ENCODE measurements at regions not wholly inside any gene's neighbourhood (a gene's known extent, or its start where the extent isn't known, plus 50 kb on each side); places are given as distances from the start of the nearest gene placed in this dataset.

- TF ChIP-seq TCF7L2 (IDR thresholded peaks at IDR 0.05; ENCODE audit: borderline replicate concordance, low read depth, low read length) (no peak), ZFP41 (tag by site-specific recombination; IDR thresholded peaks at IDR 0.05; ENCODE audit: borderline replicate concordance) (no peak), ZNF37A (tag by site-specific recombination; IDR thresholded peaks at IDR 0.05) (no peak), ZNF596 (tag by site-specific recombination; IDR thresholded peaks at IDR 0.05) (no peak), ZNF792 (tag by site-specific recombination; IDR thresholded peaks at IDR 0.05) (no peak), BCL11A (tag by site-specific recombination; IDR thresholded peaks at IDR 0.05; ENCODE audit: low read depth) (no peak), YY1 (tag by site-specific recombination; IDR thresholded peaks at IDR 0.05) (no peak), ZNF19 (tag by site-specific recombination; IDR thresholded peaks at IDR 0.05; ENCODE audit: low read depth) (no peak), AEBP2 (tag by site-specific recombination; IDR thresholded peaks at IDR 0.05; ENCODE audit: borderline replicate concordance) (no peak)
- TF ChIP-seq, protein P1, sequence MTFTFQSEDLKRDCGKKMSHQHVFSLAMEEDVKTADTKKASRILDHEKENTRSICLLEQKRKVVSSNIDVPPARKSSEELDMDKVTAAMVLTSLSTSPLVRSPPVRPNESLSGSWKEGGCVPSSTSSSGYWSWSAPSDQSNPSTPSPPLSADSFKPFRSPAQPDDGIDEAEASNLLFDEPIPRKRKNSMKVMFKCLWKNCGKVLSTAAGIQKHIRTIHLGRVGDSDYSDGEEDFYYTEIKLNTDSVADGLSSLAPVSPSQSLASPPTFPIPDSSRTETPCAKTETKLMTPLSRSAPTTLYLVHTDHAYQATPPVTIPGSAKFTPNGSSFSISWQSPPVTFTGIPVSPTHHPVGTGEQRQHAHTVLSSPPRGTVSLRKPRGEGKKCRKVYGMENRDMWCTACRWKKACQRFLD (tag by site-specific recombination; IDR thresholded peaks at IDR 0.05): no peak
- TF ChIP-seq, protein P2, sequence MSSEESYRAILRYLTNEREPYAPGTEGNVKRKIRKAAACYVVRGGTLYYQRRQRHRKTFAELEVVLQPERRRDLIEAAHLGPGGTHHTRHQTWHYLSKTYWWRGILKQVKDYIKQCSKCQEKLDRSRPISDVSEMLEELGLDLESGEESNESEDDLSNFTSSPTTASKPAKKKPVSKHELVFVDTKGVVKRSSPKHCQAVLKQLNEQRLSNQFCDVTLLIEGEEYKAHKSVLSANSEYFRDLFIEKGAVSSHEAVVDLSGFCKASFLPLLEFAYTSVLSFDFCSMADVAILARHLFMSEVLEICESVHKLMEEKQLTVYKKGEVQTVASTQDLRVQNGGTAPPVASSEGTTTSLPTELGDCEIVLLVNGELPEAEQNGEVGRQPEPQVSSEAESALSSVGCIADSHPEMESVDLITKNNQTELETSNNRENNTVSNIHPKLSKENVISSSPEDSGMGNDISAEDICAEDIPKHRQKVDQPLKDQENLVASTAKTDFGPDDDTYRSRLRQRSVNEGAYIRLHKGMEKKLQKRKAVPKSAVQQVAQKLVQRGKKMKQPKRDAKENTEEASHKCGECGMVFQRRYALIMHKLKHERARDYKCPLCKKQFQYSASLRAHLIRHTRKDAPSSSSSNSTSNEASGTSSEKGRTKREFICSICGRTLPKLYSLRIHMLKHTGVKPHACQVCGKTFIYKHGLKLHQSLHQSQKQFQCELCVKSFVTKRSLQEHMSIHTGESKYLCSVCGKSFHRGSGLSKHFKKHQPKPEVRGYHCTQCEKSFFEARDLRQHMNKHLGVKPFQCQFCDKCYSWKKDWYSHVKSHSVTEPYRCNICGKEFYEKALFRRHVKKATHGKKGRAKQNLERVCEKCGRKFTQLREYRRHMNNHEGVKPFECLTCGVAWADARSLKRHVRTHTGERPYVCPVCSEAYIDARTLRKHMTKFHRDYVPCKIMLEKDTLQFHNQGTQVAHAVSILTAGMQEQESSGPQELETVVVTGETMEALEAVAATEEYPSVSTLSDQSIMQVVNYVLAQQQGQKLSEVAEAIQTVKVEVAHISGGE (tag by site-specific recombination; conservative IDR thresholded peaks at IDR 0.05; ENCODE audit: low read depth): no peak
Observed at GRCh38 chr4:136713140-136713539, 819.2 kb downstream of the PCDH18 start.

DNA sequence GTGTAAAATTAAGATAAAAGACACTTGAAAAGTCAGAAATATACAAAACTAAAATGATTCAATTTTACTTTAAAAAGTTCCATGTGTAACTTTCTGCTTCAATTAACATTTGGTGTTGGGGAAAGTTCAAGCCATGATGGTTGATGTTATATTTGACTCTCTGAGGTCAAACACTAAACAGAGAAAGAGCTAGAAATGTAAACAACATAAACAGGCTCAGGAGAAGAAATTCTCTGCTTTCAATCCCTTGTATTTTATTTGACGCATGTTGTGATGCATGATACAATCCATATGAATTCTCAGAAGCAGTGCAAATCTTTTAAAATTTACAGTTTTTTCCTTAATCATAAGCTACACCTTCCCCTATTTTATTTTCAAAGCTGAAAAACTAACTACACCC lies 822.4 kb downstream of the PCDH18 start:
- ChIA-PET POLR2A (no interaction called here), CTCF (interaction anchor here (0.6 kb wide), 2 partner anchors 19 to 1758 kb away, joined by 3 to 4 read pairs; no protein-coding TSS in a partner anchor)
- Histone ChIP-seq H3K36me3 (ENCODE audit: control insufficient read depth in 2 of 2, insufficient read depth in 1 of 2, low read length in 2 of 2) (no peaks in the 10 kb centered on the region), H3K9me3 (ENCODE audit: control insufficient read depth, insufficient read depth, low read depth, low read length) (no peaks in the 10 kb centered on the region), H3K27ac (ENCODE audit: extremely low read depth, low read depth, low read length) (no peak overlapping the region), H3K4me1 (ENCODE audit: control insufficient read depth, insufficient read depth, low read length) (no peaks in the 10 kb centered on the region), H3K4me3 (ENCODE audit: low read depth, low read length) (no peak overlapping the region)
- TF ChIP-seq ZNF514 (tag by site-specific recombination; IDR thresholded peaks at IDR 0.05) (no peak), ZBTB7A (tag by site-specific recombination; IDR thresholded peaks at IDR 0.05; ENCODE audit: low read depth) (no peak), ZNF530 (tag by site-specific recombination; IDR thresholded peaks at IDR 0.05; ENCODE audit: low read depth) (no peak), ZNF114 (tag by site-specific recombination; IDR thresholded peaks at IDR 0.05) (no peak), KLF9 (tag by site-specific recombination; IDR thresholded peaks at IDR 0.05; ENCODE audit: low read depth) (no peak), PRDM2 (tag by site-specific recombination; IDR thresholded peaks at IDR 0.05; ENCODE audit: borderline replicate concordance) (no peak), FEZF1 (tag by site-specific recombination; IDR thresholded peaks at IDR 0.05) (no peak), ZNF623 (tag by site-specific recombination; IDR thresholded peaks at IDR 0.05) (no peak), OVOL3 (tag by site-specific recombination; IDR thresholded peaks at IDR 0.05) (no peak), ZNF133 (tag by site-specific recombination; IDR thresholded peaks at IDR 0.05) (no peak), ZNF350 (tag by site-specific recombination; IDR thresholded peaks at IDR 0.05) (no peak), SP2 (tag by site-specific recombination; IDR thresholded peaks at IDR 0.05) (no peak), ZNF629 (tag by site-specific recombination; IDR thresholded peaks at IDR 0.05) (no peak), ZNF561 (tag by site-specific recombination; IDR thresholded peaks at IDR 0.05; ENCODE audit: borderline replicate concordance) (no peak)

More at GRCh38 chr4:136713140-136713539, 819.2 kb downstream of the PCDH18 start:
- CTCF ChIA-PET: interaction anchor here (1.5 kb wide), 1 partner anchor 151 kb away, joined by 13 read pairs; no protein-coding TSS in a partner anchor
- Histone ChIP-seq H3K36me3 (ENCODE audit: control insufficient read depth in 2 of 2, insufficient read depth in 1 of 2, low read length in 2 of 2) (no peaks in the 10 kb centered on the region), H3K4me3 (ENCODE audit: low read depth, low read length) (no peak overlapping the region), H3K4me1 (ENCODE audit: control insufficient read depth, insufficient read depth, low read length) (no peaks in the 10 kb centered on the region), H3K9me3 (ENCODE audit: control insufficient read depth, insufficient read depth, low read depth, low read length) (no peaks in the 10 kb centered on the region), H3K27ac (ENCODE audit: extremely low read depth, low read depth, low read length) (no peak overlapping the region)
- POLR2A ChIA-PET: no interaction called here
